Activated CD8-positive, alpha-beta T cell treated with anti-CD3 and anti-CD28 coated beads for 36 hours (primary cell): ENCODE measurements at regions not wholly inside any gene's neighbourhood (a gene's known extent, or its start where the extent isn't known, plus 50 kb on each side); places are given as distances from the start of the nearest gene placed in this dataset.

ENCODE experiments used
- ATAC-seq: fragments of 200-7000 bp; cut with Tn5 transposase; one replicate; pipeline ENCODE4 v1.10.0; 2021; ENCODE audit warnings: mild to moderate bottlenecking, moderate library complexity
- CTCF ChIA-PET: fragments of 350-600 bp; sonication (Branson Sonifier 250); formaldehyde crosslinking; loops from one replicate; lab custom pipeline; 2021; ENCODE audit warnings: antibody characterized with exemption; lab: Charles Lee
- POLR2A ChIA-PET: fragments of 350-600 bp; sonication (Branson Sonifier 250); formaldehyde crosslinking; loops from one replicate; lab custom pipeline; 2021; ENCODE audit warnings: antibody characterized with exemption; lab: Charles Lee
- DNase-seq: peaks from one replicate; pipeline ENCODE4 v3.0.0-alpha.2; 2020
- H3K27ac Mint-ChIP-seq: one replicate; pipeline ENCODE4 v1.8.0; 2021; ENCODE audit warnings: mild to moderate bottlenecking, mixed read lengths
- H3K27me3 Mint-ChIP-seq: one replicate; pipeline ENCODE4 v1.8.0; 2021; ENCODE audit warnings: mixed read lengths
- H3K36me3 Mint-ChIP-seq: one replicate; pipeline ENCODE4 v1.8.0; 2021; ENCODE audit warnings: low read depth, mixed read lengths
- H3K4me1 Mint-ChIP-seq: one replicate; pipeline ENCODE4 v1.8.0; 2021; ENCODE audit warnings: low read depth, mixed read lengths
- H3K4me3 Mint-ChIP-seq: one replicate; pipeline ENCODE4 v1.8.0; 2021; ENCODE audit warnings: mild to moderate bottlenecking, moderate library complexity, mixed read lengths
- H3K9me3 Mint-ChIP-seq: one replicate; pipeline ENCODE4 v1.8.0; 2021; ENCODE audit warnings: mixed read lengths
- CTCF ChIP-seq: fragments of 200-600 bp; IDR thresholded peaks from one replicate; pipeline ENCODE4 v1.8.0; 2022; ENCODE audit warnings: antibody characterized with exemption, mild to moderate bottlenecking
- intact Hi-C: fragments of 100-400 bp; cut with micrococcal nuclease; formaldehyde crosslinking; loops from one replicate; pipeline ENCODE4 v1.10.0; 2022

GRCh38 chr3:124425972-124426371 lies 304.3 kb upstream of the UMPS start:
- POLR2A ChIA-PET, result no interaction called here
- CTCF ChIA-PET, result no interaction called here
- no peak for TF ChIP-seq CTCF
- H3K36me3 Mint-ChIP-seq, result no peaks in the 10 kb centered on the region
- H3K9me3 Mint-ChIP-seq, result no peaks in the 10 kb centered on the region
- ATAC-seq (no peak), DNase-seq (no peak)
- H3K4me3 Mint-ChIP-seq, result no peak overlapping the region
- H3K27me3 Mint-ChIP-seq, result peaks cover 2% of the 10 kb centered on the region
- H3K4me1 Mint-ChIP-seq, result no peaks in the 10 kb centered on the region
- intact Hi-C loops, result no loop called here
- H3K27ac Mint-ChIP-seq, result no peak overlapping the region

DNA sequence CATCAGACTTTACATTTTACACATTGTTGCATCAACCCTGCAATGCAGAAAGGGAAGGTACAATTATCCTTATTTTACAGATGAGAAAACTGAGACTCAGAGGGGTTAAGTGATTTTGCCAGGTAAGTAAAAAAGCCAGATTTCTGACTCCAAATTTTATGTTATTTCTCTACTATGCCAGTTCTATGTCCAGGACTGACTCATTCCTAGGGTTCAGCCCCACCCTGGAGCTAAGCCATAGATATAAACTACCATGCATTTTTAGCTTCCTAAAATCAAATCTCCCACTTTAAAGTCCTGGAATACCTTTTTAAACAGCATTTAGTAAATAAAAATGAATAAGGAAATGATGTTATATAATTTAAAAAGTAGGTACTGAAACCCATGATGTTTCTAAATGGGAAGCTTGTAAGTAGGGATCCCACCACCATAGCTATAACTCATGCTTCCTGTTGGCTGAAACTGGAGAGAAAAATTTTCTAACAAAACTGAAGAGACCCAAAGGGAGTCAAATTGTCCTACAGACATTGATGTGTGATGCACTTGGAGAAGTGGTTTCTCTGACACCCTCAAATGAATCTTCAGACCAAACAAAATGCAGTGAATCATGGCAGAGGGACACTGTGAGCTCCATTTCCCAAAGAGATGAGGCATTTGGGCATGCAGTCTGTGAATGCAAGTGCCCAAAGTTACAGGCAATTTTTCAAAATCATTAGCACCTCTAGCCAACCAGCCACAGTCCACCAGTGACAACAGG lies 301.7 kb upstream of the UMPS start:
- TF ChIP-seq CTCF, result no peak
- no peak for ATAC-seq
- POLR2A ChIA-PET, result no interaction called here
- no peaks in the 10 kb centered on the region for H3K4me1 Mint-ChIP-seq
- H3K27me3 Mint-ChIP-seq, result peaks cover 2% of the 10 kb centered on the region
- intact Hi-C loops, result no loop called here
- no peak overlapping the region for H3K27ac Mint-ChIP-seq
- H3K36me3 Mint-ChIP-seq, result no peaks in the 10 kb centered on the region
- no peak for DNase-seq
- no peak overlapping the region for H3K4me3 Mint-ChIP-seq
- CTCF ChIA-PET, result interaction anchor here (0.7 to 1.7 kb wide), 3 partner anchors 33 to 285 kb away, joined by 3 to 8 read pairs (median 3); no protein-coding TSS in a partner anchor
- H3K9me3 Mint-ChIP-seq, result no peaks in the 10 kb centered on the region

DNA sequence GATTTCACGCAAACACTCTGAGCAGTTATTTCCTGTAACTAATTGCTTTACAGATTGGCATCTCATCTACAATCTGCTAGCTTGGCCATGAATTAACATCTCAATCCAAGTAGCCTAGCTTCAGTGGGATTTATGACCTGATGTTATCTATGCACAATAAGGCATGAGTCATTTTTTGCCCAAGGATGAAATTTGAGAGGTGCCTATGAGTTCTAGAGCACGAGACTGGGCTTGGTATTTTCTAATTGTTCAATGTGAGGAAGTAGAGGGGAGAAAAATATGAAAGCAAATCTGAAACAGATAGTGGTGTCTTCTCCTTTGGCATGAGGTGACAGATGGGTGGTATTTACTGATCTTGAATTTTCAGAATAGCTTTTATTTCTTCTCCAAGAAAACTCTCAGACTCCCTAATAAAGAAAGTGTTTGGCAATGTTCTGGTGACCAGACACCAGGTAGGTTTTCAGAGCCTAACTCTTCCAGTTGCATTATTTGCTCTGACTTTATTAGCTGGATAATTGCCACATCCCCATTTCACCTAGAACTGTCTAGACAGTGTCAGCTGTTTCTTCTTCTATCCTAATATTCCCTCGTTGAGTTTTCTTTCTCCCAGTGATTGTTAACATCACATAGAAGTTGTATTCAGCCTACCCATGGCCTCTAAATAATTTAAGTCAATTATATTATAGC lies 301.0 kb upstream of the UMPS start:
- Mint-ChIP-seq H3K36me3 (no peaks in the 10 kb centered on the region), H3K4me1 (no peaks in the 10 kb centered on the region), H3K4me3 (no peak overlapping the region), H3K27me3 (peaks cover 2% of the 10 kb centered on the region), H3K27ac (no peak overlapping the region), H3K9me3 (no peaks in the 10 kb centered on the region)
- no peak for DNase-seq
- ATAC-seq, result no peak
- CTCF ChIA-PET, result interaction anchor here (1.1 kb wide), 1 partner anchor 32 kb away, joined by 3 read pairs; no protein-coding TSS in a partner anchor
- intact Hi-C loops, result no loop called here
- POLR2A ChIA-PET, result no interaction called here
- TF ChIP-seq CTCF, result no peak

DNA sequence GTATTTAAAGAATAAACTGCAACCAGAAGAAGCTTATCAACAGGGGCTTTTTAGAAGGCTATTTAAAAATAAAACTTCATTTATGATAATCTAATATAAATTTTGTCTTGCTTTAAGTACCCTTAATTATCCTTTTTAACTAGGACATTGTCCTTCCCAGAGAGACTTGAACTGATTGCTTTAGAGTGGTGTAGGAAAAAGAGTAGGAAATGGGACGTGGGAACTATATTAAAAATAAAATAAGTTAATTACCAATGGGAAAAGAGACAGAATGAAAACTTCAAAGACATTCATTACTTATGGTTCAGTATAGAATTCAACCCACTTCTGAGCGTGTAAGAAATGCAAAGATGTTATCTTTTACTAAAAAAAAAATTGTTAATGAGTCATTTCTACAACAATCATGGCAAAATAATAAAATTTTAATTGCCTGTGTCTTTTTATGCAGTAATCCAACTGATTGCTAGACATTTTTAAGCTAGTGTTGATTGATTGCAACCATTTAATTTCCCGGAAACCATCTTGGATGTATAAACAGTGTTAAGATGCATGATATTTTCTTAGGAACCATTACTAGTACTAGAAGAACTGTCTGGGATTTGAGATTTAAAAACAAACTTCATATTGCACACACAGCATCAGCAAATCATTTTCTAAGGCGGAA lies 298.8 kb upstream of the UMPS start:
- intact Hi-C loops, result no loop called here
- ChIA-PET CTCF (no interaction called here), POLR2A (no interaction called here)
- ATAC-seq (no peak), DNase-seq (no peak)
- Mint-ChIP-seq H3K36me3 (no peaks in the 10 kb centered on the region), H3K4me3 (no peak overlapping the region), H3K27me3 (peaks cover 3% of the 10 kb centered on the region), H3K9me3 (no peaks in the 10 kb centered on the region), H3K4me1 (no peaks in the 10 kb centered on the region), H3K27ac (no peak overlapping the region)
- TF ChIP-seq CTCF, result no peak

GRCh38 chr3:124434176-124434575 lies 296.1 kb upstream of the UMPS start:
- Mint-ChIP-seq H3K4me3 (no peak overlapping the region), H3K4me1 (no peaks in the 10 kb centered on the region), H3K27me3 (peaks cover 3% of the 10 kb centered on the region), H3K36me3 (no peaks in the 10 kb centered on the region), H3K9me3 (no peaks in the 10 kb centered on the region), H3K27ac (no peak overlapping the region)
- ChIA-PET POLR2A (no interaction called here), CTCF (no interaction called here)
- no peak for DNase-seq
- intact Hi-C loops, result no loop called here
- no peak for ATAC-seq
- no peak for TF ChIP-seq CTCF
